Ecto neural progenitor cell (in vitro differentiated cells): ENCODE measurements at regions not wholly inside any gene's neighbourhood (a gene's known extent, or its start where the extent isn't known, plus 50 kb on each side); places are given as distances from the start of the nearest gene placed in this dataset.
"Not testable (repeated sequence)": the region's sequence is repeated elsewhere in the genome, so short reads cannot be mapped to it uniquely, and the experiment has no call there.

Experiments used
- DNase-seq: peaks from one replicate; pipeline ENCODE4 v3.0.0-alpha.2; 2018; ENCODE audit warnings: low spot score

GRCh38 chr6:119800526-119800925, 451.0 kb upstream of the MAN1A1 start:
- DNase-seq = no peak

GRCh38 chr6:119799596-119800509, 450.3 kb upstream of the MAN1A1 start:
- no peak for DNase-seq

- no peak for DNase-seq
Observed at GRCh38 chr6:119791736-119792135, 442.2 kb upstream of the MAN1A1 start.

- no peak for DNase-seq
Observed at GRCh38 chr6:119781365-119781764, 431.8 kb upstream of the MAN1A1 start.

- no peak for DNase-seq
Observed at GRCh38 chr6:119768201-119768600, 418.6 kb upstream of the MAN1A1 start.

GRCh38 chr6:119764927-119765681, 415.5 kb upstream of the MAN1A1 start:
- no peak for DNase-seq

GRCh38 chr6:119760046-119760445, 410.5 kb upstream of the MAN1A1 start:
- DNase-seq = no peak

- no peak for DNase-seq
Observed at GRCh38 chr6:119758385-119758784, 408.8 kb upstream of the MAN1A1 start.

- no peak for DNase-seq
Observed at GRCh38 chr6:119757467-119757866, 407.9 kb upstream of the MAN1A1 start.

GRCh38 chr6:119749335-119749734, 399.8 kb upstream of the MAN1A1 start:
- no peak for DNase-seq

GRCh38 chr6:119748535-119748934, 399.0 kb upstream of the MAN1A1 start:
- not testable (repeated sequence) for DNase-seq

GRCh38 chr6:119742188-119742803, 392.7 kb upstream of the MAN1A1 start:
- DNase-seq = peak; percentile 83

GRCh38 chr6:119739769-119740168, 390.2 kb upstream of the MAN1A1 start:
- no peak for DNase-seq

GRCh38 chr6:119738425-119738824, 388.9 kb upstream of the MAN1A1 start:
- DNase-seq = no peak

GRCh38 chr6:119736296-119737021, 386.9 kb upstream of the MAN1A1 start:
- no peak for DNase-seq

GRCh38 chr6:119735530-119735929, 386.0 kb upstream of the MAN1A1 start:
- no peak for DNase-seq

- DNase-seq = no peak
Observed at GRCh38 chr6:119734227-119734626, 384.7 kb upstream of the MAN1A1 start.

GRCh38 chr6:119728935-119729334, 379.4 kb upstream of the MAN1A1 start:
- DNase-seq = no peak

- no peak for DNase-seq
Observed at GRCh38 chr6:119728220-119728750, 378.7 kb upstream of the MAN1A1 start.

- peak; percentile 50 for DNase-seq
Observed at GRCh38 chr6:119727504-119728219, 378.1 kb upstream of the MAN1A1 start.

- DNase-seq = not testable (repeated sequence)
Observed at GRCh38 chr6:119726912-119727311, 377.4 kb upstream of the MAN1A1 start.
